Lung microvascular endothelial cell (primary cell): ENCODE measurements at regions not wholly inside any gene's neighbourhood (a gene's known extent, or its start where the extent isn't known, plus 50 kb on each side); places are given as distances from the start of the nearest gene placed in this dataset.
"Not testable (repeated sequence)": the region's sequence is repeated elsewhere in the genome, so short reads cannot be mapped to it uniquely, and the experiment has no call there.

Source experiments
- DNase-seq, 2 donors: peaks; one replicate each; pipeline versions ENCODE4 v3.0.0 to v3.0.0-alpha.2; 2010; ENCODE audit warnings: low read depth in 2 of 2

DNA sequence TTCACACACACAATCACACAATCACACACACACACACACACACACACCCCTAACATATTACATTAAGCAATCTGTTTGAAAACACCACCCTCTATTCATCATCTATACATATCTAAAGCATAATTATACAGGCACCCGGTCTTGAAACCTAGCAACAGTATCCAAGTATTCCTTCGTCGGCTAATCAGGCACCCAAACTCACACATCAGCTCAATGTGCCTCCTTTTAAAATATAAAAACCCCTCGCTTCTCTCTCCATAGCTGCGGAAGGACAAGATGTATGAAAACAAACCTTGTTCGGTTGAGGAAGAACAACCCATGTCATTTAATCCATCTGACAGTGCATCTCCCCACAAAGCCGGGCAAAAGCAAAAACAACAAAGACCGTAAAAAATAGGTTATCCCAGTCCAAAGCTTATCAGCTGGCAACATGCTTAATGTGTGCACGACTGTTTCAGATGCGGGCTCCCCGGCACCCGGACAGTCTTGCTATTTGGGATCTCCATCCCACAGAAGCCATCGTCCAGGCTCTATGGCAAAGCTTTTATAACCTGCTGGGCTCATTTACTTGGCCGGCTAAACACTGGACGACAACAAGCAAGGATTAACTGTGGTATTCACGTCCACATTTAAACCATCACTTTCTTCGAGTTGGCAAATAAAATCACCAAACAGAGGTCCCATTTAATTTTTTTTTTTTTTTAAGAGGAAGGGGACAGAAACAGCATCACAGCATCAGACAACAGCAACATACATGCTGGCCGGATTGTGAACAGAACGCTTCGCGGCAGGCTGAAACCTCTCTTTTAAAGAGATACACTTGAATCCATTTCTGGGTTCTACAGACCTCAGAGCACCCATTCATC, 365.5 kb downstream of the SHANK2 start:
- DNase-seq = no peak

- DNase-seq = no peak
Observed at GRCh38 chr11:70887542-70887827, 364.9 kb downstream of the SHANK2 start.

DNA sequence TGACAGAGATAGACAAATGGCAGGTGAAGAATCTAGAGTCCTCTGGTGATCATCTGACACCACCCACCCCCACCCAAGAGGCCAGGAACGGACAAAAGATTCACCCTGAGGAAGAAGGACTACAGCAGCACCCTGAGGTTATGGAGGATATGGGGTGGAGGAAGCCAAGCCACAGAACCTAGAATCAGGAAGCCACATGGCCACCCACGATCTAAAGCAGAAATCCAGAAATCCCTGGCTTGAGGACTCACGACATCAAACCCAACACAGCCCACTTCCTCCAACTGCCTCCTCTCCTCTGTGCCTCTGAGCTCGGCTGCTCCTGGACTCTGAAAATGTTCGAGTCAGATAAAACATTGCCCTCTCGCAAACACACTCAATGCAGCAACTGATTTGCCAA, 364.3 kb downstream of the SHANK2 start:
- no peak for DNase-seq

- DNase-seq = no peak
Observed at GRCh38 chr11:70889411-70889810, 363.0 kb downstream of the SHANK2 start.

DNA sequence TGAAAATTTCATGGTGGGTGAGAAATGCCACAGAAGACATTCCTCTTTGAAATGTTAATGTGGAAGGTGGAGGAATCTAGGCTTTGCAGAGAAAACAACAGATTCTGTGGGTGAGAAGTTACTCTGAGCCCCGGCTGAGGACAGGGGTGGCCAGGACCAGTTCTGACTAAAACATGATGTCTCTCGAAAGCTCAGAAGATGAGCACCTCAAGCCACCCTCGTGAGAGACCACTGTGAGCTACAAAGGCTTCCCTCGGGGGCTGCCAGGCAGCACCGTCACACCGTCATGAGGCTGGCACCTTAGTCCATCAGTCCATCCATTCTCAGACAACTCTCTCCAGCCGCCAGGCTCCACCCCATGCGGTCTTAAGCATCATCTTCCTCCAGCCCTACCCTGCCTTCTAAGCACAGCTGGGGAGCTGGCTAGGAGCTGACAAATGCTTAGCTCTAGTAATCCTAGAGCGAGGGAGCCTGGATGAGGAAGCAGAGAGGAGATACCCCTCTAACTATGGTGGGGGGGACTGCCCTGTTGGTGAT, 360.5 kb downstream of the SHANK2 start:
- DNase-seq = no peak

DNA sequence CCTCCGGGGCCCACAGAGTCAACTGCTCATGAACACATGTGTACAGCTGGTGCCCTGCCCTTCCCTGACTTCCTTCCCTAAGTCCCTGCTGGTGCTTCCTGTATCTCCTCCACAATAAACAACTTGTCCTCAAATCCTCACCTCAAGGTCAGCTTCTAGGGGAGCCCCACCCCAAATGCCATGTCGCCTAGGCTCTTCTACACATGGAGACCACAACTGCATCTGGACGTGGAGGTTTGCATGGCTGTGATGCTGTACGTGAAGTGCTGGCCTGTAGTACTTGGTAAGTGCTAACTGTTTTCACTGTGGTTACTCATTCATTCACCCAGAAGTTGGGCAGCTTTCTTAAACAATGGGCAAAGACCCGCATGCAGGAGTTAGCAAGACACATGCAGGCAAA, 359.5 kb downstream of the SHANK2 start:
- no peak for DNase-seq

- no peak for DNase-seq
Observed at GRCh38 chr11:70894566-70895365, 357.6 kb downstream of the SHANK2 start.

DNA sequence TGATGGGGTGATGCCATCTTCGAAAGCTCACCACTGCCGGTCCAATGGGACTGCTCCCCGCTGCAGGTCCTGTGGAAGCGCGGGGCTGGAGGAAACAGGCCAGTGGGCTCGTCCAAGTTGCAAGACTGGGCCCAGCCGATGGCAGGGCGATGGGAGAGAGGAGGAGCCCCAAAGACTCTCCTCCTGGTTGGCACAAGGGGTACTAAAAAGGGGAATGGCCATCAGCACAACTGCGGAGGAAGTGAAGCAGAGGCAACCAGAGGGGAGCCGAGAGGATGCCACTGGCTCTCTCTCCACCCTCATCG, 357.1 kb downstream of the SHANK2 start:
- no peak for DNase-seq

GRCh38 chr11:70897429-70897828, 354.9 kb downstream of the SHANK2 start:
- no peak for DNase-seq

GRCh38 chr11:70899616-70900015, 352.8 kb downstream of the SHANK2 start:
- no peak for DNase-seq

DNA sequence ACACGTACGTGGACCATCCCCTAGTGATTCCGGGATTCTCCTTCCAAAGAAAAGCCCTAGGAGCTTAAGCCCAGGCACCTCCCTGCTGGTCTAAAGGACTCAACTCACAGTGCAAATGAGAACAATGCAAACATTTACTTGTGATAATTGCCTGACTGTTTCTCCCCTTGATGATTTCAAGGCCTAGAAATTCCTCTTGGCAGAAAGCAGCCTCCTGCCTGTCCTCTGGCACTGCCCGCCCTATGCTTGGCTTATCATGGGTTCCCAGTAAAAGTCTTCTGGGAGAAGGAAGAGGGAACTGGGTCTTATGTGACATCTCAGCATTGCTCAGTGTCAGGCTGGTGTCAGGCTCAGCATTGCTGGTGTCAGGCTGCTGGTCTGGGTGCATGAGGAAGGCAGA, 351.8 kb downstream of the SHANK2 start:
- DNase-seq = no peak

- no peak for DNase-seq
Observed at GRCh38 chr11:70901951-70902521, 350.3 kb downstream of the SHANK2 start.

GRCh38 chr11:70903229-70903628, 349.1 kb downstream of the SHANK2 start:
- not testable (repeated sequence) for DNase-seq

DNA sequence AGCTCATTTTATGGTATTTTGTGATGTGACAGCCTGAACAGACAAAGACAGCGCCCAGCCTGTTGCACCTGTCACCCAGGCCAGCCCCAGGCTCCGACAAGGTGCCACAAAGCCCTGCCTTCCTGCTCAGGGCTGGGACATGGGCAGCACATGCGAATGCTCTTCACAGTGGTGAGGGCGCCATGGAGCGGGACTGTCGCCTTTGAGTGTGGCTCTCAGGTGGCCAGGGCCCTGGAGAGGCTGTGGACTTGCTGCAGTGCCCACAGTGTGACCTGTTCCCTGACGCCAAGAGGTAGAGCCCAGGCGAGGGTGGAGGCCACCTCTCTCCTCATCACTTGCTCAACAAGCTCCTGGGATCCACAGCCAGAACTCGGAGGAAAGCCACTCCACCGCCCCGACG, 346.3 kb downstream of the SHANK2 start:
- no peak for DNase-seq

DNA sequence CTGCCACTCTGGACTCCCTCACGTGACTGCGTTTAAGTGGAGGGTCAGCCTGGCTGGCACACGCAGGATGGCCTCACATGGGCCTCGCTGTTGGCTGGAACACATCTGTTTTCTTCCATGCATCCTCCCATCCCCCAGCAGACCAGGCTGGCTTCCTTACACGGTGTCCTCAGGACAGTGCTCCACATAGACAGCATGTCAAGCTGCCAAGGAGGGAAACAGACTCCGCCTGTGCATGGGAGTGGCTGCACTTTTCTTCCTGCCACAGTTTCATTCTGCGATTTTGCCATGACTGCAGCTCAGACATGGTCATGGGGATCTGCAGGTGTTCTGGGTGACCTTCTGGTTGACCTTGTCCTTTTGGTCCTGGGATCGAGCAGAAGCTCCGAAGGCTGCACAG, 344.2 kb downstream of the SHANK2 start:
- no peak for DNase-seq

DNA sequence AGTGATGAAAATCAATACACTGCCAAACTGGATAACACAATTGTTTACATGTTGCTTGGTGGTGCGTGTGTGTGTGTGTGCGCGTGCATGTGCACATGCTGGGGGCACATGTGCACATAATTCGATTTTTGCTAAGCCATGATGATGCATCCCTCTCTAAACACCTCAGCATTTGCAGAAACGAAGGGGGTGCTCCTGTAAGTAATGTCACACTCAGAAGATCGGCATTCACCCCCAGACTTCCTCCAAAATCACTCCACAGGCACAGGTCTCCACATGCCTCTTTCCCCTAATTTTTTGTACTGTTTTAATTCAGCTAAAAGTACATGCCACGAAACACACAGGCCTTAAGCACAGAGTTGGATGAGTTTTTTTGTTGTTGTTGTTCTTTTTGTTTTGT, 341.5 kb downstream of the SHANK2 start:
- DNase-seq = no peak

GRCh38 chr11:70912226-70912840, 340.0 kb downstream of the SHANK2 start:
- no peak for DNase-seq

DNA sequence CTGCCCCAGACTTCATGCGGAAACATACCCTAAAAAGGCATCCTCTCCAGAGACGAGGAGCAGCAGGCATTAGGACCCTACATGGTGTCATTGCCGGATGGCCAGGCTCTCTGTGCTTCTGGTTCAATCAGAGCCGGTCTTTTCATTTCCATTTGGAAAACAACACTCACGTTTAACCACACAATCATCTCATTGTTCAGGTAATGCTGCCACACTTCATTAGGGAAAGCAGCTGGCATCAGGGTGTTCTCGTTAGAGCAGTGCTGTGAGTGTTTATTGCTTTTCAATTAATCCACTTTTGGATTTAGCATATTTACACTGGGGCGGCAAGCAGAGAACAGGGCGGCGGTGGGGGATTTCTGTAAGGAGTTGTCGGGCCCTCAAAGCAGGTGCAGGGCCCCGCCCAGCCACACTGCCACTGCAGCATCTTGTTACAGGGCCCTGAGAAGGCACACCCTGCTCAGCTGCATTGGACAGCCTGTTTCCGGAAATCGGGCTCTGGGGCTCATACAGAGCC, 338.6 kb downstream of the SHANK2 start:
- no peak for DNase-seq

DNA sequence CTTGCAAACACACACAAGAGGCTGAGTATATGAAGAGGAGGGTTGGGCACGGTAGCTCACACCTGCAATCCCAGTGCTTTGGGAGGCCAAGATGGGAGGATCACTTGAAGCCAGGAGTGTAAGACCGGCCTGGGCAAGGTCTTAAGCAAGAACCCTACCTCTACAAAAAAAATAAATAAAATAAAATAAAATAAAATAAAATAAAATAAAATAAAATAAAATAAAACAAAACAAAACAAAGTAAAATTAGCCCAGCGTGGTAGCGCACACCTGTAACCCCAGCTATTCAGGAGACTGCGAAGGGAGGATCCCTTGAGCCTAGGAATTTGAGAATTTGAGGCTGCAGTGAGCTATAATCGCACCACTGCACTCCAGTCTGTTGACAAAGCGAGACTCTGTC, 337.9 kb downstream of the SHANK2 start:
- no peak for DNase-seq

- no peak for DNase-seq
Observed at GRCh38 chr11:70915158-70915985, 337.0 kb downstream of the SHANK2 start.

DNA sequence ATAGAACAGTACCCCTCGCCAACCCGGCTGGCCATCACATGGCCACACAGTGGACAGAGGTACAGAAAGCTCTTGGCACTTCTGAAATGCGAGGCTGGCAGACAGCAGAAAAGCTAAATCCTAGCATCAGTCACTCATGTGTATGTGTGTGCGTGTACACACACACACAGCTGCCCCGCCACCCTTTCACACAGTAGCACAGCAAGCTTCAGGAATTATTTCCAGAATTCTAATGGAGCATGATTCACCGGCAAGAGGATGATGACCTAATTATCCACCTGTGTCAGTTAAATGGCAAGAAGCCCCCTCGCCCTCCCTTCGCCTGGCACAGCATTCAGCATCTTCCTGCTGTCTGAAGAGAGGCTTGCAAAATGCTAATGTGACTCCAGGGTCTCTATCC, 336.0 kb downstream of the SHANK2 start:
- DNase-seq = no peak
